A549 (cell line): ENCODE measurements at regions not wholly inside any gene's neighbourhood (a gene's known extent, or its start where the extent isn't known, plus 50 kb on each side); places are given as distances from the start of the nearest gene placed in this dataset.

Experiments used
- CBX8 ChIP-seq: fragments of 200-600 bp; sonication (generic); IDR thresholded peaks from 2 replicates; pipeline ENCODE4 v1.6.1; 2016
- CHD4 ChIP-seq: fragments of 200-600 bp; sonication (generic); IDR thresholded peaks from 2 replicates; pipeline ENCODE4 v1.6.1; 2016; ENCODE audit warnings: antibody characterized with exemption, mild to moderate bottlenecking, borderline replicate concordance
- EP300 ChIP-seq, 2 experiments: fragments of >200 bp; sonication (Bioruptor Twin); formaldehyde crosslinking; IDR thresholded peaks; 2 replicates in 1 of 2; 3 replicates in 1 of 2; pipeline ENCODE4 v1.6.1; 2016 to 2017
- MAZ ChIP-seq: fragments of 150-350 bp; IDR thresholded peaks from 2 replicates; pipeline ENCODE4 v1.6.1; 2014; ENCODE audit warnings: antibody characterized with exemption, low read depth, low read length, borderline replicate concordance
- MYC ChIP-seq: IDR thresholded peaks from 2 replicates; pipeline ENCODE4 v1.6.1; 2012; ENCODE audit warnings: mild to moderate bottlenecking, inconsistent platforms, low read length, improper control_type of control experiment, borderline replicate concordance
- NR3C1 ChIP-seq: fragments of >200 bp; sonication (Bioruptor Twin); formaldehyde crosslinking; IDR thresholded peaks from 3 replicates; pipeline ENCODE4 v1.6.1; 2017
- POLR2A ChIP-seq: IDR thresholded peaks from 2 replicates; pipeline ENCODE4 v1.6.1; 2012; ENCODE audit warnings: mild to moderate bottlenecking, low read length
- RCOR1 ChIP-seq: fragments of 150-350 bp; IDR thresholded peaks from 2 replicates; pipeline ENCODE4 v1.6.1; 2014; ENCODE audit warnings: antibody characterized with exemption, low read length, low read depth
- RFX5 ChIP-seq: fragments of 450-650 bp; IDR thresholded peaks from 2 replicates; pipeline ENCODE4 v1.7.1; 2014; ENCODE audit warnings: antibody characterized with exemption, mild to moderate bottlenecking, moderate library complexity
- TF ChIP-seq, protein P1 (sequence below): fragments of >200 bp; sonication (Bioruptor Twin); formaldehyde crosslinking; IDR thresholded peaks from 3 replicates; pipeline ENCODE4 v1.5.1; 2016
- TF ChIP-seq, protein P2 (sequence below): fragments of 450-650 bp; IDR thresholded peaks from 2 replicates; pipeline ENCODE4 v1.6.1; 2014; ENCODE audit warnings: antibody characterized with exemption
- TF ChIP-seq, protein P3 (sequence below): fragments of 200-600 bp; sonication (generic); IDR thresholded peaks from 2 replicates; pipeline ENCODE4 v1.6.1; 2016; ENCODE audit warnings: antibody characterized with exemption, mild to moderate bottlenecking, moderate library complexity

DNA sequence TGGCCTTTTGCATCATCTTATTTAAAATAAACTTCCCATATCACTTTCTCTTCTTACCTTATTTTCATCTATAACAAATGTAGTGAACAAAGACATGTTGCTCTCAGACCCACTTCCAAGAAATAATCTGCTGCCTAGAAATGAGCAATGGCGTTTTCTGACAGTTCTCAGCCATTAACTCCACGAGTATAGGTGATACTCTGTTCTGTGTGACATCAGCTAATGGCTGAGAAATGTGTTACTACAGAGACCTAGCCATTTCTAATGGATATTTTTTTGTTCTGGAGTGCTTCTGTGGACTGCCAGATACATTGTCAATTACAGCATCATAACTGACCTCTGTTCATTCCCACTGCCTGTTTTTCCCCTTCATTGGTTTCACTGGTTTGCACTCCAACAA is 67.8 kb downstream of the CCDC59 start:
- TF ChIP-seq NR3C1 (no peak), MYC (no peak), RFX5 (no peak), MAZ (no peak), RCOR1 (no peak), POLR2A (no peak), CBX8 (no peak), EP300 (IDR thresholded peaks at IDR 0.05) (no peak), CHD4 (no peak)
- TF ChIP-seq, protein P1, sequence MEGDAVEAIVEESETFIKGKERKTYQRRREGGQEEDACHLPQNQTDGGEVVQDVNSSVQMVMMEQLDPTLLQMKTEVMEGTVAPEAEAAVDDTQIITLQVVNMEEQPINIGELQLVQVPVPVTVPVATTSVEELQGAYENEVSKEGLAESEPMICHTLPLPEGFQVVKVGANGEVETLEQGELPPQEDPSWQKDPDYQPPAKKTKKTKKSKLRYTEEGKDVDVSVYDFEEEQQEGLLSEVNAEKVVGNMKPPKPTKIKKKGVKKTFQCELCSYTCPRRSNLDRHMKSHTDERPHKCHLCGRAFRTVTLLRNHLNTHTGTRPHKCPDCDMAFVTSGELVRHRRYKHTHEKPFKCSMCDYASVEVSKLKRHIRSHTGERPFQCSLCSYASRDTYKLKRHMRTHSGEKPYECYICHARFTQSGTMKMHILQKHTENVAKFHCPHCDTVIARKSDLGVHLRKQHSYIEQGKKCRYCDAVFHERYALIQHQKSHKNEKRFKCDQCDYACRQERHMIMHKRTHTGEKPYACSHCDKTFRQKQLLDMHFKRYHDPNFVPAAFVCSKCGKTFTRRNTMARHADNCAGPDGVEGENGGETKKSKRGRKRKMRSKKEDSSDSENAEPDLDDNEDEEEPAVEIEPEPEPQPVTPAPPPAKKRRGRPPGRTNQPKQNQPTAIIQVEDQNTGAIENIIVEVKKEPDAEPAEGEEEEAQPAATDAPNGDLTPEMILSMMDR = no peak
- TF ChIP-seq, protein P2, sequence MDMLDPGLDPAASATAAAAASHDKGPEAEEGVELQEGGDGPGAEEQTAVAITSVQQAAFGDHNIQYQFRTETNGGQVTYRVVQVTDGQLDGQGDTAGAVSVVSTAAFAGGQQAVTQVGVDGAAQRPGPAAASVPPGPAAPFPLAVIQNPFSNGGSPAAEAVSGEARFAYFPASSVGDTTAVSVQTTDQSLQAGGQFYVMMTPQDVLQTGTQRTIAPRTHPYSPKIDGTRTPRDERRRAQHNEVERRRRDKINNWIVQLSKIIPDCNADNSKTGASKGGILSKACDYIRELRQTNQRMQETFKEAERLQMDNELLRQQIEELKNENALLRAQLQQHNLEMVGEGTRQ = no peak
- TF ChIP-seq, protein P3, sequence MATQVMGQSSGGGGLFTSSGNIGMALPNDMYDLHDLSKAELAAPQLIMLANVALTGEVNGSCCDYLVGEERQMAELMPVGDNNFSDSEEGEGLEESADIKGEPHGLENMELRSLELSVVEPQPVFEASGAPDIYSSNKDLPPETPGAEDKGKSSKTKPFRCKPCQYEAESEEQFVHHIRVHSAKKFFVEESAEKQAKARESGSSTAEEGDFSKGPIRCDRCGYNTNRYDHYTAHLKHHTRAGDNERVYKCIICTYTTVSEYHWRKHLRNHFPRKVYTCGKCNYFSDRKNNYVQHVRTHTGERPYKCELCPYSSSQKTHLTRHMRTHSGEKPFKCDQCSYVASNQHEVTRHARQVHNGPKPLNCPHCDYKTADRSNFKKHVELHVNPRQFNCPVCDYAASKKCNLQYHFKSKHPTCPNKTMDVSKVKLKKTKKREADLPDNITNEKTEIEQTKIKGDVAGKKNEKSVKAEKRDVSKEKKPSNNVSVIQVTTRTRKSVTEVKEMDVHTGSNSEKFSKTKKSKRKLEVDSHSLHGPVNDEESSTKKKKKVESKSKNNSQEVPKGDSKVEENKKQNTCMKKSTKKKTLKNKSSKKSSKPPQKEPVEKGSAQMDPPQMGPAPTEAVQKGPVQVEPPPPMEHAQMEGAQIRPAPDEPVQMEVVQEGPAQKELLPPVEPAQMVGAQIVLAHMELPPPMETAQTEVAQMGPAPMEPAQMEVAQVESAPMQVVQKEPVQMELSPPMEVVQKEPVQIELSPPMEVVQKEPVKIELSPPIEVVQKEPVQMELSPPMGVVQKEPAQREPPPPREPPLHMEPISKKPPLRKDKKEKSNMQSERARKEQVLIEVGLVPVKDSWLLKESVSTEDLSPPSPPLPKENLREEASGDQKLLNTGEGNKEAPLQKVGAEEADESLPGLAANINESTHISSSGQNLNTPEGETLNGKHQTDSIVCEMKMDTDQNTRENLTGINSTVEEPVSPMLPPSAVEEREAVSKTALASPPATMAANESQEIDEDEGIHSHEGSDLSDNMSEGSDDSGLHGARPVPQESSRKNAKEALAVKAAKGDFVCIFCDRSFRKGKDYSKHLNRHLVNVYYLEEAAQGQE = no peak
